CD14-positive monocyte (primary cell): ENCODE measurements at regions not wholly inside any gene's neighbourhood (a gene's known extent, or its start where the extent isn't known, plus 50 kb on each side); places are given as distances from the start of the nearest gene placed in this dataset.

ENCODE experiments used
- DNase-seq, 3 donors: peaks; one replicate each; pipeline ENCODE4 v3.0.0-alpha.2; 2011 to 2022
- H2AFZ ChIP-seq: 2 replicates; pipeline ENCODE4 v1.6.0; 2012; ENCODE audit warnings: mild to moderate bottlenecking, low read depth, low read length, inconsistent platforms; ENCODE audit not compliant: insufficient read depth, poor library complexity, severe bottlenecking
- H3K27ac ChIP-seq, 2 donors: 1 replicate in 1 of 2; 2 replicates in 1 of 2; pipeline ENCODE4 v1.5.1; 2012 to 2013; ENCODE audit warnings: low read length in 2 of 2, control low read depth in 1 of 2, inconsistent platforms in 1 of 2, low read depth in 1 of 2, mild to moderate bottlenecking in 1 of 2
- H3K27me3 ChIP-seq, 2 donors: one replicate each; pipeline versions ENCODE4 v1.6.0 to v1.6.1; 2011 to 2013; ENCODE audit warnings: low read length in 2 of 2; ENCODE audit not compliant: control insufficient read depth in 2 of 2, insufficient read depth in 2 of 2
- H3K36me3 ChIP-seq, 2 donors: replicated peaks in 1 of 2; 1 replicate in 1 of 2; 2 replicates in 1 of 2; pipeline versions ENCODE4 v1.5.1 to v1.6.1; 2012 to 2013; ENCODE audit warnings: low read length in 2 of 2, control low read depth in 1 of 2, inconsistent platforms in 1 of 2, mild to moderate bottlenecking in 1 of 2; ENCODE audit not compliant: insufficient read depth in 2 of 2, control insufficient read depth in 1 of 2
- H3K4me1 ChIP-seq, 2 donors: 1 replicate in 1 of 2; 2 replicates in 1 of 2; pipeline versions ENCODE4 v1.5.1 to v1.6.1; 2012 to 2013; ENCODE audit warnings: low read length in 2 of 2, control low read depth in 1 of 2, inconsistent platforms in 1 of 2, mild to moderate bottlenecking in 1 of 2, moderate library complexity in 1 of 2; ENCODE audit not compliant: insufficient read depth in 2 of 2, control insufficient read depth in 1 of 2
- H3K4me2 ChIP-seq: replicated peaks from 2 replicates; pipeline ENCODE3; 2012; ENCODE audit warnings: low read length, moderate library complexity, mild to moderate bottlenecking; ENCODE audit not compliant: poor library complexity, severe bottlenecking; ENCODE audit errors: extremely low read depth
- H3K4me3 ChIP-seq, 3 experiments: fragments of 200-600 bp in 1 of 3; sonication (generic) in 1 of 3; replicated peaks in 1 of 3; 1 replicate in 2 of 3; 2 replicates in 1 of 3; pipeline ENCODE4 v1.5.1; 2011 to 2013; ENCODE audit warnings: low read length in 3 of 3, mild to moderate bottlenecking in 3 of 3, control low read depth in 2 of 3, low read depth in 2 of 3, inconsistent platforms in 1 of 3, moderate library complexity in 1 of 3
- H3K79me2 ChIP-seq: 2 replicates; pipeline ENCODE4 v1.6.0; 2012; ENCODE audit warnings: mild to moderate bottlenecking, control low read depth, inconsistent platforms, low read length, moderate library complexity; ENCODE audit not compliant: insufficient read depth
- H3K9ac ChIP-seq: 2 replicates; pipeline ENCODE4 v1.6.0; 2017; ENCODE audit warnings: low read length, mild to moderate bottlenecking; ENCODE audit not compliant: insufficient read depth, poor library complexity, severe bottlenecking
- H3K9me3 ChIP-seq, 2 donors: replicated peaks in 1 of 2; 1 replicate in 1 of 2; 2 replicates in 1 of 2; pipeline versions ENCODE4 v1.5.1 to v1.6.1; 2012 to 2013; ENCODE audit warnings: low read length in 2 of 2, control low read depth in 1 of 2; ENCODE audit not compliant: control insufficient read depth in 1 of 2, insufficient read depth in 1 of 2
- H4K20me1 ChIP-seq: 2 replicates; pipeline ENCODE4 v1.6.0; 2012; ENCODE audit warnings: mild to moderate bottlenecking, low read length, control low read depth, moderate library complexity; ENCODE audit not compliant: insufficient read depth
- H3K27ac Mint-ChIP-seq, 7 donors: one replicate each; pipeline ENCODE4 v1.8.0; 2020; ENCODE audit warnings: mild to moderate bottlenecking in 7 of 7, mixed read lengths in 7 of 7, moderate library complexity in 6 of 7, inconsistent platforms in 2 of 7
- H3K27me3 Mint-ChIP-seq, 3 donors: one replicate each; pipeline ENCODE4 v1.8.0; 2021 to 2022; ENCODE audit warnings: low read depth in 3 of 3, mild to moderate bottlenecking in 3 of 3, mixed read lengths in 3 of 3, moderate library complexity in 3 of 3, inconsistent platforms in 1 of 3
- H3K36me3 Mint-ChIP-seq, 2 donors: one replicate each; pipeline ENCODE4 v1.8.0; 2020; ENCODE audit warnings: mixed read lengths in 2 of 2, inconsistent platforms in 1 of 2, mild to moderate bottlenecking in 1 of 2
- H3K4me1 Mint-ChIP-seq: one replicate; pipeline ENCODE4 v1.8.0; 2020; ENCODE audit warnings: mild to moderate bottlenecking, mixed read lengths
- H3K4me3 Mint-ChIP-seq, 2 donors: one replicate each; pipeline ENCODE4 v1.8.0; 2020; ENCODE audit warnings: mild to moderate bottlenecking in 2 of 2, mixed read lengths in 2 of 2, moderate library complexity in 1 of 2
- H3K9me3 Mint-ChIP-seq, 7 donors: one replicate each; pipeline ENCODE4 v1.8.0; 2020 to 2022; ENCODE audit warnings: mixed read lengths in 7 of 7, mild to moderate bottlenecking in 6 of 7, moderate library complexity in 6 of 7, inconsistent platforms in 2 of 7
- CTCF ChIP-seq: fragments of 200-600 bp; IDR thresholded peaks from one replicate; pipeline ENCODE4 v1.8.0; 2022; ENCODE audit warnings: antibody characterized with exemption, mild to moderate bottlenecking
- WGBS: methylation state at CpG from one replicate; pipeline ENCODE4 v1.1.5; 2013; ENCODE audit warnings: missing lambda C conversion rate; ENCODE audit not compliant: insufficient coverage; 5-methylcytosine and 5-hydroxymethylcytosine counted together
- intact Hi-C, 2 donors: fragments of 100-400 bp; cut with micrococcal nuclease; formaldehyde crosslinking; loops; one replicate each; pipeline versions ENCODE4 v1.15.0 to v1.15.1; 2023

- WGBS, result 80% methylated on average over 1 of the region's 5 CpGs
- Histone ChIP-seq H3K79me2 (no peaks in the 10 kb centered on the region), H2AFZ (no peak overlapping the region), H3K4me3 (no peak overlapping the region), H3K9me3 (peaks cover 0 to 4% of the 10 kb centered on the region in 2 donors), H3K27ac (no peak overlapping the region), H3K27me3 (no peaks in the 10 kb centered on the region), H3K9ac (no peak overlapping the region), H3K4me2 (no peak overlapping the region), H4K20me1 (no peaks in the 10 kb centered on the region), H3K4me1 (no peaks in the 10 kb centered on the region), H3K36me3 (no peaks in the 10 kb centered on the region)
- no peak for DNase-seq
- H3K9me3 Mint-ChIP-seq, result peaks cover 0 to 4% (median 2%) of the 10 kb centered on the region in 7 donors
- H3K36me3 Mint-ChIP-seq, result no peaks in the 10 kb centered on the region
- intact Hi-C loops, result no loop called here
- no peaks in the 10 kb centered on the region for H3K4me1 Mint-ChIP-seq
- H3K27me3 Mint-ChIP-seq, result peaks cover 0 to 2% (median 2%) of the 10 kb centered on the region in 3 donors
- no peak overlapping the region for H3K27ac Mint-ChIP-seq
- no peak overlapping the region for H3K4me3 Mint-ChIP-seq
- no peak for TF ChIP-seq CTCF
Observed at GRCh38 chr2:805664-806063, 128.5 kb upstream of the TMEM18 start.

- intact Hi-C loops, result no loop called here
- H3K36me3 Mint-ChIP-seq, result no peaks in the 10 kb centered on the region
- Histone ChIP-seq H3K27ac (no peak overlapping the region), H3K27me3 (no peaks in the 10 kb centered on the region), H4K20me1 (no peaks in the 10 kb centered on the region), H2AFZ (no peak overlapping the region), H3K79me2 (no peaks in the 10 kb centered on the region), H3K4me3 (no peak overlapping the region), H3K9ac (no peak overlapping the region), H3K36me3 (no peaks in the 10 kb centered on the region), H3K4me1 (no peaks in the 10 kb centered on the region), H3K9me3 (no peaks in the 10 kb centered on the region), H3K4me2 (no peak overlapping the region)
- H3K9me3 Mint-ChIP-seq, result peaks cover 0 to 2% (median 0%) of the 10 kb centered on the region in 7 donors
- H3K4me1 Mint-ChIP-seq, result no peaks in the 10 kb centered on the region
- no peak for TF ChIP-seq CTCF
- DNase-seq, result no peak
- WGBS, result 80% methylated on average over 1 of the region's 6 CpGs
- H3K27ac Mint-ChIP-seq, result no peak overlapping the region
- no peak overlapping the region for H3K4me3 Mint-ChIP-seq
- H3K27me3 Mint-ChIP-seq, result peaks cover 0 to 3% (median 3%) of the 10 kb centered on the region in 3 donors
Observed at GRCh38 chr2:797993-798392, 120.8 kb upstream of the TMEM18 start.
